ENCODE measurements at regions not wholly inside any gene's neighbourhood (a gene's known extent, or its start where the extent isn't known, plus 50 kb on each side); places are given as distances from the start of the nearest gene placed in this dataset.

GRCh38 chr4:31236639-31237173, 516.5 kb downstream of the PCDH7 start:
- no peaks in the 10 kb centered on the region for H3K4me1 ChIP-seq
- H3K27me3 ChIP-seq: no peaks in the 10 kb centered on the region
- no peak overlapping the region for H3K4me3 ChIP-seq
- TF ChIP-seq CTCF (IDR thresholded peaks at IDR 0.05): no peak
- TF ChIP-seq EP300 (IDR thresholded peaks at IDR 0.05): no peak
- no peak for TF ChIP-seq POLR2A (IDR thresholded peaks at IDR 0.05)
- H3K9me3 ChIP-seq: peaks cover 0 to 10% (median 0%) of the 10 kb centered on the region in 4 donors
- WGBS, 2 donors: 77 to 81% methylated on average over 6 of the region's 6 CpGs
- no peak for DNase-seq (ENCODE audit: low spot score in 2 of 2)
- no peak overlapping the region for H3K27ac ChIP-seq
- H3K36me3 ChIP-seq: no peaks in the 10 kb centered on the region

- Histone ChIP-seq H3K27me3 (no peaks in the 10 kb centered on the region), H3K4me3 (no peak overlapping the region), H3K4me1 (no peaks in the 10 kb centered on the region), H3K36me3 (no peaks in the 10 kb centered on the region), H3K27ac (no peak overlapping the region), H3K9me3 (peaks cover 0 to 10% (median 0%) of the 10 kb centered on the region in 4 donors)
- DNase-seq (ENCODE audit: low spot score in 2 of 2): no peak
- TF ChIP-seq EP300 (IDR thresholded peaks at IDR 0.05): no peak
- no peak for TF ChIP-seq POLR2A (IDR thresholded peaks at IDR 0.05)
- no peak for TF ChIP-seq CTCF (IDR thresholded peaks at IDR 0.05)
Measured at GRCh38 chr4:31237233-31237632, 517.1 kb downstream of the PCDH7 start.

GRCh38 chr4:31239886-31240285, 519.7 kb downstream of the PCDH7 start:
- DNase-seq (ENCODE audit: low spot score in 2 of 2): no peak
- H3K27me3 ChIP-seq: no peaks in the 10 kb centered on the region
- peaks cover 0 to 10% (median 0%) of the 10 kb centered on the region in 4 donors for H3K9me3 ChIP-seq
- H3K36me3 ChIP-seq: no peaks in the 10 kb centered on the region
- no peaks in the 10 kb centered on the region for H3K4me1 ChIP-seq
- TF ChIP-seq EP300 (IDR thresholded peaks at IDR 0.05): no peak
- TF ChIP-seq POLR2A (IDR thresholded peaks at IDR 0.05): no peak
- TF ChIP-seq CTCF (IDR thresholded peaks at IDR 0.05): no peak
- H3K4me3 ChIP-seq: no peak overlapping the region
- no peak overlapping the region for H3K27ac ChIP-seq

GRCh38 chr4:31241504-31242106, 521.4 kb downstream of the PCDH7 start:
- DNase-seq (ENCODE audit: low spot score in 2 of 2): no peak
- no peak for TF ChIP-seq EP300 (IDR thresholded peaks at IDR 0.05)
- TF ChIP-seq POLR2A (IDR thresholded peaks at IDR 0.05): no peak
- no peak for TF ChIP-seq CTCF (IDR thresholded peaks at IDR 0.05)

GRCh38 chr4:31246856-31247255, 526.7 kb downstream of the PCDH7 start:
- no peaks in the 10 kb centered on the region for H3K27me3 ChIP-seq
- WGBS, 2 donors: 80 to 81% methylated on average over 1 of the region's 1 CpG

More at GRCh38 chr4:31241504-31242106, 521.4 kb downstream of the PCDH7 start:
- H3K27me3 ChIP-seq: no peaks in the 10 kb centered on the region
- peaks cover 0 to 10% (median 0%) of the 10 kb centered on the region in 4 donors for H3K9me3 ChIP-seq
- WGBS, 2 donors: 67 to 97% methylated on average over 1 of the region's 1 CpG
- no peaks in the 10 kb centered on the region for H3K36me3 ChIP-seq
- no peak overlapping the region for H3K27ac ChIP-seq
- no peak overlapping the region for H3K4me3 ChIP-seq
- no peaks in the 10 kb centered on the region for H3K4me1 ChIP-seq

More at GRCh38 chr4:31246856-31247255, 526.7 kb downstream of the PCDH7 start:
- H3K4me3 ChIP-seq: no peak overlapping the region
- no peaks in the 10 kb centered on the region for H3K9me3 ChIP-seq
- TF ChIP-seq POLR2A (IDR thresholded peaks at IDR 0.05): no peak
- TF ChIP-seq EP300 (IDR thresholded peaks at IDR 0.05): no peak
- TF ChIP-seq CTCF (IDR thresholded peaks at IDR 0.05): no peak
- H3K36me3 ChIP-seq: no peaks in the 10 kb centered on the region
- no peak for DNase-seq (ENCODE audit: low spot score in 2 of 2)
- H3K27ac ChIP-seq: no peak overlapping the region
- H3K4me1 ChIP-seq: no peaks in the 10 kb centered on the region
